Activated effector memory CD4-positive, alpha-beta T cell treated with Interleukin-2 at 50 U/mL for 16 hours (primary cell): ENCODE measurements at regions not wholly inside any gene's neighbourhood (a gene's known extent, or its start where the extent isn't known, plus 50 kb on each side); places are given as distances from the start of the nearest gene placed in this dataset.
"Not testable (repeated sequence)": the region's sequence is repeated elsewhere in the genome, so short reads cannot be mapped to it uniquely, and the experiment has no call there.

Source experiments
- DNase-seq: peaks from one replicate; pipeline ENCODE4 v3.0.0-alpha.2; 2020

DNA sequence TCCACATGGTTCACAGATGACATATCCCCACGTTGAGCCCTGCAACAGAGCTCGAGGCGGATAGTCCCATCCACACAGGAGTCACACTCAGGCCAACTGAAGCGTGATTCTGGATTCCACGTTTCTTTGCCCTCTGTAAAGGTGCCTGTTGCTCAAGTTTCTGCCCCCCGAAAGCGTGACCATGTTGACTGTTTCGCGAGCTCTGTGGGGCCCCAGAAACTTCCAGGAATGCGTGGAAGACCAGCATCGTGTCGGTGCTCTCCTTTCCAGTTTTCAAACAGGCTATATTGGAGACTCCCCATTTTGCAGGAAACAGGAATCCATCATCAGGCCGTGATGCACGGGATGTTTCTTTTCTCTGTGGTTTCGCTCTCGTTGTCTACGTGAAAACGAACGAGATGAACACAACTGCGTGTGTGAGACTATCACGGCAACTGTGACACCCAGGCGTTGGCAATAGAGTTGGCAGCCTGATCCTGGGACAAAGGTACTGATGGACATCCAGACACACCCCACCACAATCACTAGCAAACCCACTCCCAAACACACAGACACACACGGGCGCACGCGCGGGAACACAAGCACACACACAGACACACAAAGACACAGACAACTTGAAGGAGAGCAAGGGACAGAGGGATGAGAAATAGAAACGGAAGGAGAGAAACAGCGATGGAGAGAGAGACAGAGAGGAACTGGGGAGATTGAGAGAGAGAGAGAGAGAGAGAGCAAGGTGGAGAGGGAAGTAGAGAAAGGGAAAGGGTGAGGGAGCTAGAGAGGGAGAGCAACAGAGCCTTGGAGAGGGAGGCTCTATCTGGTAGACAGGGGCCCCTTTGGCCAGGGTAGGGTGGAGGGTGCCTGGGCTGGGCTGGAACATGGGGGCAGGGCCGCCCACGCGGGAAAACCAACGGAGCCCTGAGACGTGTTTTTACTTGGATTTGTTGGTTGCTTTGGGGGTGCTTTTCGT lies 1609.3 kb downstream of the SPATA31A7 start:
- DNase-seq = not testable (repeated sequence)

DNA sequence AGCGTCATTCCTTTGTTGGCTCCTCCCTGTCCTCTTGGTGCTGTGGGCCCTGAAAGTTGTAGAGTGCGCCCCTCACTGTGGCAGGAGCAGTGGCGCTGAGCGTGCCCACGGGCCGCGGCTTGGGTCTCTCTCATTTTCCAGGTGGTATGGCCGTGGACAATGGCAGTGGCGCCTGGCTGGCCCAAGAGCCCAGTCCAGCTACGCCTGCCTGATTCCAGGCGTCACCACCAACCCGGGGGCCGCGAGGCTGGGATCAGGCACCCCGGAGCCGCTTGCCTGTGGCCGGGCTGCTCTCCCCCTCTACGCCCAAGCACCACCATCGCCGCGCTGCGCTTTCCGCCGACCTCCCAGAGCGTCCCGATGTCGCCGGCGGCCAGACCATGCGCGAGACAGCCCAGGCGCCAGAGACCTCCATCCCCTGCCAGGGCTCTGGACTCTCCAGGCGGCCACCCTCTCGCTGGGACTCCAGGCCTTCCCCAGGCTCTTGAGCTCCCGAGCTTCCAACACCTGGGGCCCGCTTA lies 1610.1 kb downstream of the SPATA31A7 start:
- DNase-seq = not testable (repeated sequence)

DNA sequence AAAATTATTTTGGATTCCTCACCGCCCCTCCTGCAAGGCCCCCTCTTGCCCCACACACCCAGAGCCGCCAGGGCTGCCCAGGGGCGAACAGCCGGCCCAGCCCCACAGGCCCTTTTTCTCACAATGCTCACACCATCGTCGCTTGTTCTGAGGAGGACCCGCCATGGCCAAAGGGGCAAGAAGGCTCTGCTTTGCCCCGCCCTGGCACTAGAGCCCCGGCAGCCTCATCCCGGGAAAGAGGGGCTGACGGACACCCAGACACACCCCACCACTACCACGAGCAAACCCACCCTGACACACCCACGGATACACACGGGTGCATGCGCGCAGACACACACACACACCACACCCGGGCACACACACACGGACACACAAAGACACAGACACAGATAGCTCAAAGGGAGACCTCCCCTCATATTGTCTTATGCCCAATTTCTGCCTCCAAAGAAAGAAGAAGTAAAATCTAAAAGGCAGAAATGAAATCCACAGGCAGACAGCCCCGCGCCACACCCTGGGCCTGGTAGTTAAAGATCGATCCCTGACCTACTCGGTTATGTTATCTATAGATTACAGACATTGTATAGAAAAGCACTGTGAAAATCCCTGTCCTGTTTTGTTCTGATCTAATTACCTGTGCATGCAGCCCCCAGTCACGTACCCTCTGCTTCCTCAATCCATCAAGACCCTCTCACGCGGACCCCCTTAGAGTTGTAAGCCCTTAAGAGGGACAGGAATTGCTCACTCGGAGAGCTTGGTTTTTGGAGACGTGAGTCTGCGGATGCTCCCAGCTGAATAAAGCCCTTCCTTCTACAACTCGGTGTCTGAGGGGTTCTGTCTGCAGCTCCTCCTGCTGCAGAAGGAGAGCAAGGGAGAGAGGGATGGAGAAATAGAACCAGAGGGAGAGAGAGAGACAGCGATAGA lies 1610.9 kb downstream of the SPATA31A7 start:
- DNase-seq = not testable (repeated sequence)

DNA sequence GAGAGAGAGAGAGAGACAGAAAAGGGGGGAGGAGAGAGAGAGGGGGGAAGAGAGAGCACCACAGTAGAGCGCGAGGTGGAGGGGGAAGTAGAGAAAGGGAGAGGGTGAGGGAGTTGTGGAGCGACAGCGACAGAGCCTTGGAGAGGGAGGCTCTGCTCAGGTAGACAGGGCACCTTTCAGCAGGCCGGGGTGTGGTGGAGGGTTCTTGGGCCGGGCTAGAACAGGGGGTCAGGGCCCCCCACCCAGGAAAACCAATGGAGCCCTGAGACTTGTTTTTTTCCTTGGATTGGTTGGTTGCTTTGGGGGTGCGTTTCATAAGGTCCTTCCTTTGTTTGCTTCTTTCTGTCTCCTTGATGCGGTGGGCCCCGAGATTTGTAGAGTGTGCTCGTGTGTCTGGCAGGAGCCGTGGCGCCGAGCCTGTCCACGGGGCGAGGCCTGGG lies 1611.6 kb downstream of the SPATA31A7 start:
- DNase-seq = not testable (repeated sequence)

DNA sequence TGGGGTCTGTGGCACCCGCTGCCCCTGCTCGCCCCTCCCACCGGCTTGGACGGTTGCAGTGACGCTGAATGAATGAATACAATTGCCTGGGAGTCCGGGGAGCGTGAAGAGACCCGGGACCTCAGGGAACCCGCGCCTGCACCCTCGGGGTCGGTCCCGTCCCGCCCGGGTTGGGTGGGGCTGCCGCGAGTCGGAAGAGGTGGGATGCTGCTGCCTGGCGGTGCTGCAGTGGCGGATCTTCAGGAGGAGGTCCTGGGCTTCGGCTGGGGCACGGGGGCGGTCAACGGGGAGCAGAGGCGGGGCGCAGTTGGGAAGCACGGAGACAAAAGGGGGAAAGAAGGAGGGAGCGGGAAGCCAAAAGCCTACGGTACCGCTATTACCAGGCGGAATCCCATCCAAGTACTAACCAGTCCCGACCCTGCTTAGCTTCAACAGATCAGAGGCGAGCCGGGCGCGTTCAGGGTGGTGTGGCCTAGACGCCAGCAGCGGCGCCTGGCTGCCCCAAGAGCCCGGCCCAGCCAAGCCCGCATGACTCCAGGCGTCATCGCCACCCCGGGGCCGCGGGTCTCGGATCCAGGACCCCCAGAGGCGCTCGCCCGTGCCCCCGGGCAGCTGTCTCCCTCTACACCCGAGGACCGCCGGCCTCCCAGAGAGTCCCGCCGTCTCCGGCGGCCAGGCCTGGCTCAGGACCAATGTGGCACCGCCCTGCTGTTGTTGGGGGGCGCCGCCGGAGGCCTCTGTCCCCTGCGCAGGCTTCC lies 1612.3 kb downstream of the SPATA31A7 start:
- DNase-seq = peak; percentile 41

DNA sequence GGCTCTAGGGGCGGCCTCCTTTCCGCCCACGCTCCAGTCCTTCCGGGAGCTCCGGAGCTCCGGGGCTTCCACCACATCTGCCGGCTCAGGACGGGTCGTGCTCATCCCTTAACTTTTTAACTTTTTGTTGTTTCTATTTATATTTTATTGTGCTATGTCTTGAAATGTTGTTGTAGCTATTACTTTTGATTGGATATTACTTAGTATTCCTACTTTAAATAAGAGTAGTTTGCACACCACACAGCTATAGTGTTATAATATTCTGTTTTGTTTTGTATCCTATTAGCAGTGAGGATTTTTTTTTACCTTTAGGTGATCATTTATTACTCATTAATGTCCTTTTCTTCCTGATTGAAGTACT lies 1612.9 kb downstream of the SPATA31A7 start:
- not testable (repeated sequence) for DNase-seq

DNA sequence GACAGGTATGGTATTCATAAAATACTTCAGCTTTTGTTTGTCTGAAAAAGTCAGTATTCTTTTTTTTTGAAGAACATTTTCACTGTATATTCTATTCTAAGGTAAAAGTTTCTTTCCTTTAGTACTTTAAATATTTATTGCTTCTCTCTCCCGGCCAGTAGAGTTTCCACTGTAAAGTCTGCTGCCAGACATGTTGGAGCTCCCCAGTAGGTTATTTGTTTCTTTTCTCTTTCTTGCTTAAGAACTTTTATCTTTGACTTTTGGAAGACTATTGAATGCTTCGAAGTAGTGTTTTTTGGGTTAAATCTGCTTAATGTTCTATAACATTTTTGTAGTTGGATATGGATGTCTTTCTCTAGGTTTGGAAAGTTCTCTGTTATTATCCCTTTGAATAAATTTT lies 1613.3 kb downstream of the SPATA31A7 start:
- not testable (repeated sequence) for DNase-seq

DNA sequence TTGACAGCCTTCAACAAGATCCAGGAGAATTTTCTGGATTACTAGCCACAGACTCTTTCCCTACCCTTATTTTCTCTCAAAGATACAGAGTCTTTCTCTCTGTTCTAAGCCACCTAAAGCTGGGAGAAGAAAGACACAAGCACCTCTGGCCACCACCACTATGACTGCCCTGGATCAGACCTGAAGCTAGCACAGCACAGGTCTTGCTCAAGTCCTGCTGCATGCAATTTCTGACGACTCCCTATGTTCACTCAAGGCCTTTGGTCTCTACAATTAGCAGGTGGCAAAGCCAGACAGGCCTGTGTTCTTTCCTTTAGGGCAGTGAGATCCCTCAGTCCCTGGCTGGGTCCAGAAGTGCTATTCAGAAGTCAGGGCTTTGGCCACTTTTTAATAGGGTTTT lies 1614.5 kb downstream of the SPATA31A7 start:
- DNase-seq = not testable (repeated sequence)

DNA sequence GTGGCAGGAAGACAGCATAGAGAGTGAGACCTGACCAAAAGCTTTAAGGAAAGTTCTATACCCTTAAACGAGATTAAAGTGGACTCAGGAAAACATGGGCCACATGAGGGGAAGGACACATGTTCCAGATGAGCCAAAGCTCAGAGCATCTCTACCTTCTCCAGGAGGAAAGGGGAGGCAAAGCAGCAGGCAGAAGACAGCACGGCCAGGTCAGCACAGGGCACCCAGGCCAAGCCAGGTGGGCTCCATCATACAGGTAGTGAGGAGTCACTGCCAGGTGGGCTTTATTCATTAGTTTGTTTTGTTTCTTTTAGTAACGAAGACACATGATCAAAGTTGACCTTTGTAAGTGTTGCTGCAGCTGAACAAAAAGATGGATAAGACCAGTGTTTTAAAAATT lies 1617.6 kb downstream of the SPATA31A7 start:
- DNase-seq = not testable (repeated sequence)

DNA sequence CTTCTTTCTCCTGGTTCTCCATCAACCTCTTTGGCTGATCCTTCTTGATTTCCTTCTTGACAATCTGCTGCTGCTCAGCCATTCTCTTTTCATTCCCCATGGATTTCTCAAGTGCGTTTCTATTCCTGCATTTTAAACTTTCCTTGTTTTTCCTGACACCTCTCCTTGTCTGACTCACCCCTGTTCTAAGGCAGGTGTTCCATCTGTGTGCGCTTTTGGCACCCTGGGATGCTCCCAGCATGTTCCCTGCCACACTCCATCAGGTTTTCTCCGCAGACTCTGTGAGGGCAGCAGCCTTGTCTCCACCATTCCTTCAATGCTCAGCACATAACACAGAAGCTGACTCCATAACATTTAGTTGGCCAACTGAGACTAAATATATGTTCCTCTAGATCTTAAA lies 1618.2 kb downstream of the SPATA31A7 start:
- DNase-seq = not testable (repeated sequence)

DNA sequence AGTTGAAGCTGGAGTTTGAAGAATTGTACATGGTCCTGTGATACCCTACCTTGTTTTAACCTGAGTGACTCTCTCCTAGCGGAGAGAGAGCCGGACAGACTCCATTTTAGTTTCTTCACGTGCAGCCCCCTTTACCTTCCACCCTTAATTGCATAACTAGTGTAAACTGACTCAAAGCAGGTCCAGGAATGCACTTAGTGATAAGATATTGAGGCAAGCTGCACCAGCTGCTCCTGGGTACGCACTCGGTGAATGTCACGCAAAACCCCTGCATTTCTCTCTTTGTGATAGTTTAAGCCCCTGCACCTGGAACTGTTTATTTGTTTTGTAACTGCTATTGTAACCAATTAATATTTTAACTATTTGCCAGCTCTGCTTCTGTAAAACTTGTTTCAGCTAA lies 1620.5 kb downstream of the SPATA31A7 start:
- DNase-seq = not testable (repeated sequence)

DNA sequence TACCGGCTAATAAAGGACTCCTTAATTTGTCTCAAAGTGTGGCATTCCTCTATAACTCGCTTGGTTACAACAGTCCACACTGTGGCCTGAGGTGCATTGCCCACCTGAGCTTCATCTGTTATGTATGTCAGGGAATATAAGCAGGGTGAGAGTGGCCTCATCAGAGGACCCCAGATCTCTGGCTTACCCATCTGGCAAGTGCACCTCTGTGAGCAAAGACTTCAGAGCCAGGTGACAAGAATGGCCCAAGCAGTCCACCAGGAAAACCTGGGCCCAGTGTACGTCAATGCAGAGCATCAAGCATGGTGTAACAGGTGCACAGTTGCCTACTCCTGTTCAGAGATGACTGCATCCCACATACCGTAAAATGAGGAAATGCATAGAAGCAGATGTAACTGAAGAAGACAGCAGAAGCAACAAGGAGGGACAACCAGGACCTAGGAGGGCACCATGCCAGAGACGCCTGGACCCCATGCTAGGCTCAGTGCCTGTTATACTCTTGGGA lies 1621.0 kb downstream of the SPATA31A7 start:
- DNase-seq = not testable (repeated sequence)

DNA sequence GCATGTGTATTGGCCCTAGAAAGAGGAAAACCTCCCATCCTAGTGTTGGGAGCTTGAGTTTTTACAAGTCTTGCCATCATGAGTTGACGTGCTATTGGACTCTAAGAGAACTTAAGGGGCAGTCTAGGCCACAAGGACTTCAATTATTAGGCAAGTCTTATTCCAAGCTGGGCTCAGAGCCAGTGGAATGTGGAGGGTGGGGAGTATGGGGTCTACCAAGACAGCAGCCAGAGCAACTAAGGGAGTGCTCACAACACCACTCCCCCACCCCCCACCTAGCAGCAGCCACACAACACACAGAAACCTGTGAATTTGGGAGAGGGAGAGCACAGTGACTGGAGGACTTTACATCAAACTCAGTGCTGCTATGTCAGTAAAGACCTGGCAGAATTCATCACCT lies 1625.6 kb downstream of the SPATA31A7 start:
- not testable (repeated sequence) for DNase-seq

DNA sequence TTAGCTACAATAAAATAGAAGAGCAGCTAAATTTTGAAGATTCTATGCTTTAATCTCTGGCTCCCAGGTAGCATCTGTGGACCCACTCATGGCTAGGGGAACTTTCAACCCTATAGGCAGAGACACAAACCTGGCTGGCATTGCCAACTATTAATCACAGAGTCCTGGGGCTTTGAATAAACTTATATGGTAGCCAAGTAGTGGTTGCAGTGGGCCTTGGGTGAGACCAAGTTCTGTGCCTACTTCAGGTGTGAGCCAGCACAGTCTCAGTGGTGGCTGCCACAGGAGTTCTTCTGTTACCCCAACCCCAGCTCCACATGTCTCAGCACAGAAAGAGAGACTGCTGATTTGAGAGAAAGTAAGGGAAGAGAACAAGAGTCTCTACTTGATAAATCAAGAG lies 1626.5 kb downstream of the SPATA31A7 start:
- DNase-seq = not testable (repeated sequence)

DNA sequence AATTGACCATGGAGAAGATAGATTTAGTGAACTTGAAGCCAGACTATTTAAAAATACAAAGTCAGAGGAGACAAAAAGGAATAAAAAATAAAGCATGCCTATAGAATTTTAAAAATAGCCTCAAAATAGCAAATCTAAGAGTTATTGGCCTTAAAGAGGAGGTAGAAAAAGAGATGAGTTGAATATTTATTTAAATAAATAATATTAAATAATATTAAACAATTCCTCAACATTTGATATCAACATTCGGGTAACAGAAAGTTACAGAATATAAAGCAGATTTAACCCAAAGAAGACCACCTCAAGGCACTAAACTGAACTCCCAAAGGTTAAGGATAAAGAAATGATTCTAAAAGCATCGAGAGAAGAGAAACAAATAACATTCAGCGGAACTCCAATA lies 1627.4 kb downstream of the SPATA31A7 start:
- not testable (repeated sequence) for DNase-seq

DNA sequence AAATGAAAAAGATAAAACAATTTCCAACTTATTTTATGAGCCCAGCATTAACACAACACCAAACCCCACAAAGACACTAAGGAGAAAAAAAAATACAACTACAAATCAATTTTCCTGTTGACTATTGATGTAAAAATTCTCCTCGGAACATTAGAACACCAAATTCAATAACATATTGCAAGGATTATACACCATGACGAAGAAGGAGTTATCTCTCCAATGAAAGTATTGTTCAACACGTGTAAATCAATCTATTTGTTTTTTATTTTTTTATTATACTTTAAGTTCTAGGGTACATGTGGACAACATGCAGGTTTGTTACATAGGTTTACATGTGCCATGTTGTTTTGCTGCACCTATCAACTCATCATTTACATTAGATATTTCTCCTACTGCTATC lies 1632.3 kb downstream of the SPATA31A7 start:
- DNase-seq = not testable (repeated sequence)

DNA sequence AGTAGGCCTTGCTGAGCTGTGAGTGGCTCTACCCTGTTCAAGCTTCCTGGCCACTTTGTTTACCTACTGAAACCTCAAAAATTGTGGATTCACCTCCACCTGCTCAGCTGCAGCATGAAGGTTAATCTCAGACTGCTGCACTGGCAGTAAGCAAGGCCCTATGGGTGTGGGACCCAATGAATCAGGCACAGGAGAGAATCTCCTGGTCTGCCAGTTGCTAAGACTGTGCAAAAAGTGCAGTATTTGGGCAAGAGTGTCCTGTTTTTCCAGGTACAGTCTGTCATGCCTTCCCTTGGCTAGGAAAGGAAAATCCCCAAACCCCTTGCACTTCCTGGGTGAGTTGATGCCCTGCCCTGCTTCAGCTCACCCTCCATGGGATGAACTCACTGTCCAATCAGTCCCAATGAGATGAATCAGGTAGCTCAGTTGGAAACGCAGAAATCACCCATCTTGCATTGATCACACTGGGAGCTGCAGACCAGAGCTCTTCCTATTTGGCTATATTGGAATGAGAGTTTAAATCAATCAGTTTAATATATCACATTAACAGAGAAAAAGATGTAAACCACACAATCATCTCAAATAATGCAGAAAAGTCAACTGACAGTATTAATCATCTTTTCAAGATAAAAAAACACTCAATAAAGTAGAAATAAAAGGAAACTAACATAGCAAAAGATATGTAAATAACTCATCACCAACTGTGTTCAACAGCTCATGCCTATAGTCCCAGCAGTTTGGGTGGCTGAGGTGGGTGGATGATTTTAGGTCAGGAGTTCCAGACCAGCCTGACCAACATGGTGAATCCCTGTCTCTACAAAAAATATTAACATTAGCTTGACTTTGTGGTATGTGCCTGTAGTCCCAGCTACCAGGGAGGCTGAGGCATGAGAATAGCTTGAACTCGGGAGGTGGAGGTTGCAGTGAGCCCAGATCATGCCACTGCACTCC lies 1638.4 kb downstream of the SPATA31A7 start:
- DNase-seq = not testable (repeated sequence)

DNA sequence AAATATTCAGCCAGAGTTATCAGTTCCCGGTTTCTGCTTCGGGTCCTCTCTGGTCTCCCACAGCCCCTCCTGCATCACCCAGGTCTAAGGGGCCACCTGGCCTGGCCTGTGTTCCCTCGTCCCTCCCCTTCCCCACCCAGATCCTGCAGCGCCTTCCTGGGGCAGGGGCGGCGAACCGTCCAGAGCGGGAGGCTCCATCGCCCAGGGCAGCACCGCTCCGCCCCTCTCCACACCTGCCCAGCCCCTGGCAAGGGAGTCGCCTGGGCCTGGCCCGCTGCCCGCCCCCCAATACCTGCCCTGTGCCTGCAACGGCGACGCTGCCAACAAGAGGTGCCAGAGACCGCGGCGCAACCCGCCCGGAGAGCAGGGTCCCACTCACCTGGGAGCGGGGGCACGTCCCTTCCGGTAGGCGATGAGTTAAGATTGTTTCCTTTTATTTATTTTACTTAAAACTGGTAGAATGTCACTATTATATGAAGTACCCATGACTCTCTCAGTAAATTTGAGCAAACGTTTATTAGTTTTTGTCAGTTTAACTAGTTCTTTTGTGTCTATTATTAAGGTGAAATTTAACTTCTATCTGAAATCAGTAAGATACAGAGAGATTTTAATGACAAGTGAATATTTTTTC lies 1641.1 kb downstream of the SPATA31A7 start:
- not testable (repeated sequence) for DNase-seq

DNA sequence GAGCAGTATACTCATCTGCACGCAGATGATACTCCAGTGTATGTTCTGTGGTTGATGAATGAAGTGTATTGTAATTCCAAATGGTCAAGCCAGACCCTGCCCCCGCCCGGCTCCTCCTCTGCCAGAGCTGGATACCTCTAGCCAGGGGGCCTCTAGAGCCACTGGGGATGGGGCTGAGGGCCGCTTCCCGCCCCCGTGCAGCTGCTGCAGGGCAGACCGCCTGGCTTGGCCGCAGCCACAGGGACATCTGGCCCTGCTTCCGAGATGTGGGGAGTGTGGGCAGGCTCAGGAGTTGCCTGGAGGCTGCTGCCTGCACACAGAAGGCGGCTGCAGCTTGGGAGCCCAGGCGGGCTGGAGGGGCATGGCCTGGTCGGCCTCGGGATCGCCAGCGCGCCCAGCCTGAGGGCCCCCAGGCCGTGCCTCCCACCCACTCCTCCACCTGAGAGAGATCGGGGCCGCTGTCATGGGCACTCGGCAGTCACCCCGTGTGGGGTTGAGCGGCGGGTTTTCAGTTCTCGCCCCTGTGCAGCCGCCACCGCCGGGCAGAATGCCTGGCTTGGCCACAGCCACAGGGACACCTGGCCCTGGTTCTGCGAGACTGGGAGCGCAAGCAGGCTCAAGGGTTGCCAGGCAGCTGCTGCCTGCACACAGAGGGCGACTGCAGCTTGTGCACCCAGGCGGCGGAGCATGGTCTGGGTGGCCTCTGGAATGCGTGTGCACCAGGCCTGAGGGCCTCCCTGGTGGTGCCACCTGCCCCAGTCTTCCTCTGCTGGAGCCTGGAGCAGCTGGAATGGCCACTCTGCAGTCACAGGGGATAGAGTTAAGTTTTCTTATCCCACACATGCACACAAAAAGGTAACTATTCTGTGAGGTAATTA lies 1643.7 kb downstream of the SPATA31A7 start:
- DNase-seq = not testable (repeated sequence)
